Putamen (tissue), 1 donor: ENCODE measurements at regions not wholly inside any gene's neighbourhood (a gene's known extent, or its start where the extent isn't known, plus 50 kb on each side); places are given as distances from the start of the nearest gene placed in this dataset.

ENCODE experiments used
- DNase-seq: peaks from one replicate; pipeline ENCODE4 v3.0.0-alpha.2; 2016; ENCODE audit warnings: low spot score

DNA sequence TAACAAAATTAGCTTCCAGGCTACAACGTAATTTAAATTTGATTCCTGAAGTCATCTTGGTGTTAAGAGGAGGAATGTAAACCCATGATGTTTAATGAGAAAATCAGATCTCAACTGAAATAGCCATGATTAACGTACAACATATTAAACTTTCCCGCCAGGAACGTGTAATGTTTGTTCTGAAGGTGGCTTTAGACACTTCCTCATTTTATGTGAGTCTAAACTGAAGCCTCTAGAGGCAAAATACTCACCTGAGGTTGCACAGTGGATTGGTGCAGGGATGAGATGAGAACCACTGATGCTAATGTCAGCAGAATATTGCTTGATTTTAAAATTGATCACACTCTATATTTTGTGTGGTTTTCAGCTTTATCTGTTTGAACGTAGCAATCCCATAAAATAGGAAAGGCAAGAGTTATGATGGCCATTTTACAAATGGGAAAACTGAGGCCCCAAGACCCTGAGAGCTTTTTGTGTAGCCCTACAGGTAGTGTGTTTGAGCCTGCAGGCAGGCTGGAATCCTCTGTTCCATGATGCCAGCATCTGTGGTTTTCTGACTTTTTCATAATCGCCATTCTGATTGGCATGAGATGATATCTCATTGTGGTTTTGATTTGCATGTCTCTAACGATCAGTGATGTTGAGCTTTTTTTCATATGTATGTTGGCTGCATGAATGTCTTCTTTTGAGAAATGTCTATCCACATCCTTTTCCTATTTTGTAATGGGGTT is 243.7 kb upstream of the BMPER start:
- DNase-seq: no peak

DNA sequence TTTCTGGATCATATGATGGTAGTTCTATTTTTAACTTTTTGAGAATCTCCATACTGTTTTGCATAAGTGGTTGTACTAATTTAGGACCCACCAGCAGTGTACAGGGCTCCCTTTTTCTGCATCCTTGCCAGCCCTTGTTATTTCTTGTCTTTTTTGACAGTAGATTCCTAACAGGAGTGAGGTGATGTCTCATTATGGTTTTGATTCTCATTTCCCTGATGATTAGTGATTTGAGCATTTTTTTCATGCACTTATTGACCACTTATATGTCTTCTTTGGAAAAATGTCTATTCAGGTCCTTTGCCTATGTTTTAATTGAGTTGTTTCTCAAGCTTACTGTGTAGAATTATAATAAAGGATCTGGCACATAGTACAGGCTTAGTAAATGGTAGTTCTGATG is 238.8 kb upstream of the BMPER start:
- DNase-seq: no peak

DNA sequence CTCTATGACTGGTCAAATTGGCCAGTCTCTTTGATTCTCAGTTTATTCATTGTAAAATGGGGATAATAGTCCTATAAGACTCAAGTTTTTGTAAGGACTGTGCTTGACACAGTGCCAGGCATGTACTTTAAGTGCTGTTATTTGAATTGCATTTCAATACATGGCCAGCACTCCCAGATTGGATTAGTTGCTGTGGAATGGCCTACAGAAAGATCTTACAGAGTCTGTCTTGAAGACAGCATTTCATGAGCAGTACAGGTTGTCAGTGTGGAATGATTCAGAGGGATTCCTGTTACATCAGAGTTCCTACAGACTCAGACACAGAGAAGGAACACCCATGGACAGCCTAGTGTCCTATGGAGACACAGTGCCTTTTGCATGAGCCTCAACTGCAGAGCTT is 238.1 kb upstream of the BMPER start:
- DNase-seq: no peak

DNA sequence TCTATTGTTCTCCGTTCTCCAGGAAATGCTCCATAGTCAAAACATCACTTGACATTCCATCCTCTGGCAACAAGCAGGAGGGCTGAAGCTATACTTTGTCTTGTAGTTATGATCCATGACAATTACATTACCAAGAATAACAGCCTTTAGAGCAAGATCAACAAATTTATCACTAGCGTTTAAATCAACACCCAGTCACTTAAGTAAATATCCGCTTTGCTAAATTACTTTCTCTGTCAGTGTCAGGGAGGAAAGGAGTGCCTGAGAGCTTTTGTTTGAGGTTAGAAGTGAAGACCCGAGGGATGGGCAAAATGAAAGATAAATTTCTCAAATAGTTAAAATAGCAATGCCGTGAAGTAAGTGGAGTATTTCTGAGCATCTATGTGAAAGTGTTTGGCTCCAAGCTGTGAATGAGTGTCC is 236.1 kb upstream of the BMPER start:
- DNase-seq: no peak

DNA sequence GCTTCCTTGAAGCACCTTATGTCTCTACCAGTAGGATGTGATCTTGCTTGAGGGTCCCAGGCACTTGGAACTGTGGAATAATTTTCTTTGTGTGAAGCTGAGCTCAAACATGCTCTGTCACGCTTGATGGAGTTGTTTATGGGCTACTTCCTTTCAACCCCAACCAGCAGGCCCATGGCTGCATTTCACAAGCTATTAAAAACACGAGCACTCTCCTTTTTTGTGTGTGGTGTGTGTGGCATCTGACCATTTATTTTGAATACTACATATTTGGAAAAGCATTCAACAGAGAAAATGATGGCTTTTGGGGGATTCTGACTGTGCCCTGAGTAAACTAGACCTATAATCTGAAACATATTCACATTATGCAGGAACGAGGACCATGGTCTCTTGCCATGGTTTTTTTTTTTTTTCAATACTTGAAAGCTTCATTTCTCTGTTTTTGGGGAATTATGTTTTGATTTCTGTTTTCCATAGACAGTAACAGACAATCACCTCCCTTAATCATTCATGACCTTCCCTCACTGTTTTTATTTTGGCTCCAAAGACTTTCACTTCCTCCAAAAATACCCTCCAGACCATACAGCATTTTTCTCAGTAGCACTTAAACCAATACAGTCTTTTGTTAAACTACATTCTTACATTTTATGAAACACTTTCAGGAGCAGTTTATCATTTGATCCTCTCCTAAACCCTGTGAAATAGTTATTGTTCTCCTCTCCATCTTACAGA is 233.6 kb upstream of the BMPER start:
- no peak for DNase-seq

DNA sequence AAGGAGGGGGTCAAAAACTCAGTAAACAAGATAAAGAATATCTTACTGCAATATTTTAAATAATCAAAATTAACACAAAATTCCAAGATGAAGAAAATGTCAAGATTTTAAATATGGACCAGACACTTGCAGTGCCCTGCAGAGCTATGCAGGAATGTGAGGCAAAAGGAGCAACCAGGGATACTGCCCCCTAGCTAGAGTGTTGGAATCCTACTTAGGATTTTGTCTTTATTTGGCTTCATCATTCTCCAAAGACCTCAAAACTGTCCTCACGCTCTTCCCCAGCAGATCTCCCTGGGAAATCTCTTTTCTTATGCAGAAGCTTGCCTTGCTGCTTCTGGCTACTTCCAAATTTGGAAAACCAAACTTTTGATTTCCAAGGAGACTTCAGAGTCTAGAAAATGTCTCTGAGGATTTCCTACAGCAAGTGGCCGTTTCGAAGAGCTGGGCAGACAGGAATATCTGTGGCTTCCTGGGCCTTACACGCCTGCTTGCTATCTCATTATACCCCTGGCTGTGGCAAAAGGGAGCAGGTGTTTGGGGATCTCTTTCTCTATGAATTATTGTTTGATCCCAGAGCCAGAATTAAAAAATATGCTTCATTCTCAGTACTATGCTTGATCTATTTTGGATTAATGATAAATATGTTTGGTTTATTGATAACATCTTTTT is 232.2 kb upstream of the BMPER start:
- DNase-seq: no peak

DNA sequence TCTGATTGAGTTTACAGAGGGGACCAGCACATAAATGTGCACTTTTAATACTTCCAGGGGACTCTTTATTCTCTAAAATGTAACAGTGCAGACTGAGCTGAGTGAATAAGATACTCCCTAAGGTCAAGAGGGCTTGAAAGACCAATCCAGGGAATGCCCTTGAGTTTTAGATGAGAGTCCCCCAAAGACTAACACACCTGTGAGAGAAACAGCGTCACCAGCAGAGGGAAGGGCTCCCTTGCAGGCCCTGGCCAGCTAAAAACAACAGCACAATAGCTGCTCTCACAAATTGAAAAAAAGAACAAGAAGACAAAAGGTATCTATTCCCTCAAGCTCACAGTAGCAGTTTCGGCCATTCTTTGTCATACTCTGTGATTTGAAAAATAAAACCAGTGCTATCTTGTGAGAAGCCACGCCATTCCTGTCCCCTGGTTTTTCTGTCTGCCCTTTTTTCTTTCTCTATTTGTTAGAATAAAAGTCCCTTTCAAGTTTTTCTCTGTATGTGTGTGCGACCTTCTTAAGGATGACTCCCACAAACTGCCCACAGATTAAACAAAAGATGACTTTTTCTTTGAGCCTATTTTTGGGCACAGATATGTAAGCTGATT is 230.4 kb upstream of the BMPER start:
- no peak for DNase-seq

DNA sequence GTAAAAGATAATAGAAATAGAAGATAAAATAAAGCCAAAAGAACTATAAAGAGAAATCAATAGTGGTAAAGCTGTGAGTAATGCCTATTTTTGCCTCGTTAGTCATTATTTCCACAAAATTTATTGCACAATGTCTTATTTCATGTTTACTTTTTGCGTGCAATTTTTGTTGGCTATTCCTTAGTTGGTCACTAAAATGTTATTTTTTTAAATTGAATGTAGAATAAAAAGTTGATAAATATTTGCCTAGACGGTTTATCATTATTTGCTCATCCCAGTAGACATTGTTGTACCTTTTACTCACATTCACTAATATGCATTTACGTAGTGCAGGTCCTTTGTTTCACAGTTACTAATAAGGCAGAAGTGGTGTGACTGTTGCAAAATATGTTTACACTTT is 227.8 kb upstream of the BMPER start:
- no peak for DNase-seq

DNA sequence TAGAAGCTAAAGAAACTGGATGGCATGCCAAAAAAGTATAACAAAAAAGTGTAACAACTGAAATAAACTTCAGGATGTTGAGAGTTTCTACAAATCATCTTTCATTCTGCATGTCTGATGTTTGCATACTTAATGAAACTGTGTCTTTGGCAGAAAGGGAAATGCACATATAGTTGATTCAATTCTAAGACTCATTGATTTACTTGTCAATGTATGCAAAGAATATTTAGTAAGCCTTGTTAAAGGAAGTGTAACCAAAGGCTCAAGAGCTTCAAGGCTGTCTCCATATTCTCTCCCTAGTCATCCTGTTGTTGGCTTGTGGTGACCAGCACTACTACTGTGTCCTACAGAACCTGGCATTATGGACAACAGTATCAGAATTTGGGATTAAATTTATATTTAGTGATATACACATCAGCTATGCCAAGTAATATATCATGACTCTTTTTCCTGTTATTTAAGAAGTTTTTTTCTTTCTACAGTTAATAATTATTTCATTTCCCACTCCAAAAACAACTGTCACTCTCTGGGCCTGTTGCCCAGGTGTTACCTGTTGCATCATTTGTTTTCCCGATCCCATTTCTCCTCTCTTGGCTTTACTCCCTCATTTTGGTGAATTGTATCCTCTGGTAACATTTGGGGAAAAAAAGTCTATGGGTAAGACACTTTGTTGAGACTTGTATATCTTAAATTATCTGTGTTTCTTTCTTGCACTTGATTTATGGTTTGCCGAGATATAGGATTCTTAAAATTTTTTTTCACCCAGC is 226.6 kb upstream of the BMPER start:
- DNase-seq: no peak

DNA sequence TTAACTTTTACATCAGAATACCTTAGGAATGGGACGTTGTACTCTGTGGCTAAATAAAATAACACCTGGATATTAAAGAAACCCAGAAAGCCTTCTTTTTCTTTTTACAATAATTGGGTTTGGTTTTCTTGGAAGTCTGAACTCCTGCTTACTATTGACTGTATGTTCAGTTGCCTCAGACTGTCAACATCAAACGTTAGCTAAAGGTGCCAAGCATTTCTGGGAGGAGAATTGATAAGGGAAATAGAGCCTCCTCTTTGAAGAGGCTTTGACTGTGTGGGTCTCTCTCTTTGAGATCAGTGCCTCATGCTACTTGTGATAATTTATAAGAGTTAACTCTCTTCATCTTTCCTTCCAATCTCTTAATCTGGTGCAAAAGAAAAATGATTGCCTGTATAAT is 224.7 kb upstream of the BMPER start:
- DNase-seq: no peak

DNA sequence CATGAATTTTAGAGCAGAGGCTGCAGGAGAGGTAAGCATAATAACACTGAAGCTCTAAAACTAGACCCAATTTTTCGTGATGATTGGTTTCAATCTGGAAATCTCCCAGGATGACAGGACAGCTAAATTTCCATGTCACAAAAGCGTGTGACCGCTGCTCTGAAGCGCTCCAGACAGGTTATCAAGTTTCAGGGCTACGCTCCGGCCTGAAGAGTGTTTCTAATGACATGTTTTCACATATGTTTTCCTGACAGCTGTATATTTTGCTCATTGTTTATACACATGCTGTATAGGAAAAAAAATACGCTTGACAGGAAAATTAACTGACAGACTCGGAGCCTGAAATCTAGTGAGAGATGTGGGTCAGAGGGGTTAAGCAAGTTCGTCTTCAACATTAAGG is 219.8 kb upstream of the BMPER start:
- DNase-seq: no peak

DNA sequence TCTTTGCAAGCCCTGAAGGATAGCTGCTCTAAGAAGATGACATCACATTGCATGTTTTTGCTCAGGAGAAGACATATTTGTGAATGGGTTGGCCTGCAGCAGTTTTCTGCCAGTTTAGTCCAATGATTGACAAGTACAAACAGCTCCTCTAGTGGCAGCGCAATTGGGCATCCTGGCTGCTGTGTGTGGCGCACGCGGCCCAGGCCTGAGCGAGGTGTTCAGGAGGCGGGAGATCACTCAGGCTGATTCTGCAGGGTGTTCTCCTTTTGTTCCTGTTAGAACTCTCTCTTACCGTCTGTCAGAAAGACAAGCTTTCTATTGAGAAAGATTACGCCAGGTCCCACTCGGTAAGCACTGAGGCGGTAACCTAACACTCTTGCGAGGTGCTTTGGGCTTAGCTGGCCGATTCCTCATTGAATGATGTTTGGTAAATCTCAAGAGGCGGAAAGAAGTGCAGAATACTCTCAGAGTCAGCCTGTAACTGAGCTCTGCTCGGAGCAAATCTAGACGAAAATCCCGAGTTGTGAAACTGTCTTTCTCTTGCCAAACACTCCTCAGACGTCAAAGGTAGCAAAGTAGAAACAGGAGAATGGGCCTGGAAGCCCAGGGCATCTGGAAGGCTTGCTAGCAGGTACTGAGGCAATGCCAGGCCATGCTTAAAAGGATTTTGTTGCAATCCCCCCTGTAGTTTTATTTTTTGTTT is 219.2 kb upstream of the BMPER start:
- DNase-seq: no peak

DNA sequence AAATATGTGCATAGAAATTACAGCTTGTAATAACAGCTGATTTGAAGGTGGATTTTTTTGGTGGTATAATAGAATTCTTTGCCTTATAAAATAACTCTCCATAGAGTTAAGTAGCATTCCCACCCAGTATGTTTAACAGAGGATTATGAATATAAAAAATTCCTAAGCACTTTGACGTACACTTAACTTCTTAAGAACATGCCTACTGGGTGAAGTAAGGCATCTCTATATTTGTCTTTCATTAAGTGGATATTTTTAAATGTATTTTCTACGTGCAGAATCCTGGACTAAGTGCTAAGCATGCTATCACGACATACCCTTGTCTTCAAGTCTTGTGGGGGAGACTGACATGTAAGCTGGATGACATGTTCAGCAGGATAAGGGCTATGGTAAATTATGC is 217.7 kb upstream of the BMPER start:
- no peak for DNase-seq

DNA sequence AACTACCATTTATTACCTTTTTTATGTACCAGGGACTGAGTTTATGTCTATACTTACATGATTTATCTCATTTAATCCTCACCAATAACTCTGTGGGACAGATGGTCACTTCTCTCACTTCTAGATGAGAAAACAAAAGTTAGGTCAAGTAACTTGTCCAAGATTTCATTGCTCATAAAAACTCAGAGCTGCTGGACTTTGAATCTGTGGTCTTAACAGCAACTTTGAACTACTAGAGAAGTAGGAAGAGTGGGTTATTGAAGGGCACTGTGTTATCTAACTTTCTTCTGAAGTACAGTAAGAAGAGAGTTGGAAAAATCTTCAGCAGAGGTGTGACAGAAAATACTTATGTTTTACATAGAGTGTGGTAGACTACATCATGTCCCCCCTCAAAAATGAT is 214.2 kb upstream of the BMPER start:
- DNase-seq: no peak

DNA sequence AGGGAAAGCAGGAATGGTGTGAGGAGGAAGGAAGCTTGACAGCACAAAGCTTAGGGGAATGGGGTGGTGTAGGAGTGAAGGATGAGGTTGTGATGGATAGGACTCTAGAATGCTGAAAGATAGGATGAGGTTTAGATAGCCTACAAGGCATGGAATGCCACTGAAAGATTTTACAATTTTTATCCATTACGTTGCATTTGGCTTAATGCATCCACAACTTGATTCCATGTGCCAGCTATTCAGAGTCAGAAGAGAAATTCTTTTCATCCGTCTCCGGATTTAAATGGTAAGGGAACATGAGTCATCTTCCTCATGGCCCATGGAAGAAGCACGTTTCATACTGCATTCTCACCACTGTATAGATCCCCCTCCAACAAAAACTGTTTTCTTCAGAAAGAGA is 212.4 kb upstream of the BMPER start:
- DNase-seq: no peak

DNA sequence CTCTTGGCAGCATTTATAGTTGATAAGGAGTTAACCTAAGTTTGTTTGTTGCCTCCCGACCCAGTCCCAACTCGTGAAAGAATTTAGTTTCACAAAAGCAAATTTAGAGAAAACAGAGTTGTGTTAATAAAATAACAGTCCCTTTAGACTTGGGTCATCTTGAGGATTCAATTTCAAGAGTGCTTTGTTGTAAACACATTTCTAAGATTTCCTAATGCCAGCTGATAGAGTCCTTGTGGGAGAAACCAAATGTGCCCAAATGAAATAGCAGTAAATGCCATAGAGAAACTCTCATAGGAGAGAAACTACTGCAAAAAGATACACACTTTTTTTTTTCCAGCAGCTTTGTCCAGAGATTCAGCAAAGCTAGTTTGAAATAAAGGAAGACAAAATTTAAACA is 211.3 kb upstream of the BMPER start:
- DNase-seq: no peak

DNA sequence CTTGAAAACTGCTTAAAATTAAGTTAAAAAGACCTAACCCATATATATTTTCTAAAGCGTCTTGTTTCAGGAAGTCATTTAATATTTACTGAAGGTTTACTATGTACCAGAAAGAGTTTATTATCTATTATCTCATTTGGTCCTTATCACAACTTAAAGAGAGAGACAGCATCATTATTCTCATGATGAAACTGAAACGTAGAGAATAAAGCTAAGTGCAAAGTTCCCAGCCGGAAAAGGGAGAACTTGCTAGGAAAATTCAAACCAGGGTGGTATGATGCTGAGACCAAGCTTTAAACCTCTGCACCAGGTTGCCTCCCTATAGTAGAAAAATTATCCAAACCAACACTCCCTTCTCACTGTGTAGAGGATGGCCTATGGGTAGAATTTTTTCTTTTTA is 207.7 kb upstream of the BMPER start:
- no peak for DNase-seq

DNA sequence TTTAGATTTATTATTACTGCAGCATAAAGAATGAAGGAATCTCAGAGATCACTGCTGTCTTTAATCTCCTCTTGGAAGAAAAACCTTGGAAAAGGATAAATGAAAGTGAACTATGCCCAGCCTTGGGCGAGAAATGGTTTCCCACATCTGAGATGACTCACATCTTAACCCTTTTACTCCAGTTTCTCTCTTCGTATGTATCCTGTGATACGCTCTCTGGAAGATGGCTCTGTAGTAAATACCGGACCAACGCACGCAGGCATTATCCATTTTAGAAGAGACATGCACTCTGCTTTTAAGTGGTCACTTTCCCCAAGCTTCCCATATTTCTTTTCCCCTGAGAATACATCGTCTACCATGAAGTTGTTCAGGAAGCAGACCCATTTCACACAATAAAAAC is 207.3 kb upstream of the BMPER start:
- DNase-seq: no peak

DNA sequence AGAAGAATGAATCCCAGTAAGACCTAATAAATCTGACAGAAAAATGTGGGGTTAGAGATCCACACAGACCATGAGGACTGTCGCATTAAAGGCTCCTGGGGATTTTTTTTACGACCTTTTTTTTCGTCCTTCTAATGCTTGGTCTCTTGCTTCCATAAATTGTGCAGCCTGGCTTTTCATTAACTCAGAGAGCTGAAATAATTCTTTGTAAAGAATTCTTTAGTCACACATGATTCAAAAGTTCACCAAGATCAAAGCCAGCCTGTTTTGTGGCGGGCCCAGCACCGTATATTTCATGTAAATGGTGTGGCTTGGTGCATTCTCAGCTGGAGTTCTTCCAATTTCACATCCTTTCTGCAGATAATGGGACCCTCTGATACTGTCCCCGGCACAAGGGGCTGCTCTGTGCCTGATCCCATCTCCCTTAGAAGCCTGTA is 206.6 kb upstream of the BMPER start:
- no peak for DNase-seq

DNA sequence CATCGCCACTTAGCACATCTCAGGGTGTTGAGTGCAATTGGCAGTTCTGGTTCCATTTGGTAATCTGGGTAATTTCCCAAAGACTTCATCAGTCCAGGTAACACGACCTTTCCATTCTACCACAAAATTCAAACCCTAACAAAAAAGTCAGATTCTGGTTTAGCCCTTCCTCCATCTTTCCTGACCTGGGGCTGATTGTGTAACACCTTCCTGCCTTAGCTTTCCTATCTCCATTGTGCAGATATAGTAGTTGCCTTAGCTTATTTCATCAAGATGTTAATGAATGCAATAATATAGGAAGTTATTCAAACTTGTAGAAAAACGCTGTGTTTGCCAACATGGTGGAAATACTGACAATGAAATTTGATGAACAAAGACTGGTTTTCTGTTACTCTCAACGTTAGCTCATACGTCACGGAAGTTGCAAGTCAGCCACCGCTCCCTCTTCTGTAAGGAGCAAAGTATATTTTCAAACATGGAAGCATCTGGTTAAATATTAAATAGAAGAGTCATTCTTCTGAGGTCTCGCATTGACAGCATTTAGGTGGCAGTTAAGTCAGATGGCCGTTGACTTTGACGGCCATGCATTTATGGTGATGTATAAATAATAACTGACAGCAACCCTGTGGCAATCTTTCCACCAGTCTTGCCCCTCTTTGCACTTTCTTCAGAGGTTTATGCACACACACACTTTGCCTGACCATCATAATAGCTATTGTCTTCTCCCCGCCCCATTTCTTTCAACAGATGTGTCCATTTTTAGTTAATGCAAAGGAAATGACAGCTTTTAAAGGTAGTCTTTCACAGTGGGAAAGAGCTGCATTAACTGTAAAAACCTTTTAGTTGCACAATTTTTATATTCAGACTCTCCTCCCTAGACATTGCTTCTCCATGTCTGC is 205.1 kb upstream of the BMPER start:
- no peak for DNase-seq
